Liver (tissue), 8 donors: ENCODE measurements at regions not wholly inside any gene's neighbourhood (a gene's known extent, or its start where the extent isn't known, plus 50 kb on each side); places are given as distances from the start of the nearest gene placed in this dataset.

Experiments
- DNase-seq: peaks from one replicate; pipeline ENCODE4 v3.0.0-alpha.2; 2017; ENCODE audit warnings: low spot score
- H3K27ac ChIP-seq, 2 donors: one replicate each; pipeline ENCODE4 v1.7.0; 2013; ENCODE audit warnings: inconsistent platforms in 2 of 2, low read length in 2 of 2, control low read depth in 1 of 2, low read depth in 1 of 2, mild to moderate bottlenecking in 1 of 2
- H3K27me3 ChIP-seq, 4 donors: one replicate each; pipeline versions ENCODE4 v1.6.1 to v1.7.0; 2013; ENCODE audit warnings: low read length in 3 of 4, inconsistent platforms in 1 of 4, mild to moderate bottlenecking in 1 of 4, moderate library complexity in 1 of 4; ENCODE audit not compliant: control insufficient read depth in 4 of 4, insufficient read depth in 4 of 4
- H3K36me3 ChIP-seq, 4 donors: one replicate each; pipeline versions ENCODE4 v1.6.1 to v1.7.0; 2013; ENCODE audit warnings: low read length in 3 of 4, mild to moderate bottlenecking in 3 of 4, low read depth in 1 of 4, moderate library complexity in 1 of 4; ENCODE audit not compliant: control insufficient read depth in 4 of 4, insufficient read depth in 3 of 4
- H3K4me1 ChIP-seq, 4 donors: one replicate each; pipeline versions ENCODE4 v1.6.1 to v1.7.0; 2013; ENCODE audit warnings: low read length in 3 of 4, mild to moderate bottlenecking in 3 of 4, moderate library complexity in 1 of 4; ENCODE audit not compliant: control insufficient read depth in 4 of 4, insufficient read depth in 4 of 4
- H3K4me3 ChIP-seq, 3 donors: one replicate each; pipeline versions ENCODE4 v1.6.1 to v1.7.0; 2013; ENCODE audit warnings: low read length in 3 of 3, control low read depth in 1 of 3, low read depth in 1 of 3, mild to moderate bottlenecking in 1 of 3
- H3K9ac ChIP-seq, 2 donors: one replicate each; pipeline ENCODE4 v1.7.0; 2013; ENCODE audit warnings: low read length in 2 of 2, mild to moderate bottlenecking in 2 of 2, moderate library complexity in 2 of 2, control low read depth in 1 of 2, low read depth in 1 of 2
- H3K9me3 ChIP-seq, 4 donors: one replicate each; pipeline versions ENCODE4 v1.6.1 to v1.7.0; 2013; ENCODE audit warnings: low read length in 3 of 4; ENCODE audit not compliant: control insufficient read depth in 4 of 4
- ATF3 ChIP-seq: IDR thresholded peaks from 2 replicates; pipeline ENCODE4 v1.6.1; 2016; ENCODE audit warnings: antibody characterized with exemption
- CTCF ChIP-seq: fragments of 150-350 bp; IDR thresholded peaks from 2 replicates; pipeline ENCODE4 v1.5.1; 2017; ENCODE audit warnings: improper control_type of control experiment, low read depth, low read length; ENCODE audit not compliant: missing input control
- EGR1 ChIP-seq, 2 donors: IDR thresholded peaks; 2 replicates each; pipeline ENCODE4 v1.6.1; 2016 to 2018; ENCODE audit warnings: antibody characterized with exemption in 2 of 2, low read depth in 2 of 2
- HNF4A ChIP-seq, 2 donors: conservative IDR thresholded peaks; 2 replicates each; pipeline ENCODE4 v1.6.1; 2016; ENCODE audit warnings: antibody characterized with exemption in 2 of 2, mild to moderate bottlenecking in 2 of 2
- HNF4G ChIP-seq: IDR thresholded peaks from 2 replicates; pipeline ENCODE4 v1.6.1; 2016; ENCODE audit warnings: antibody characterized with exemption
- JUND ChIP-seq, 2 donors: IDR thresholded peaks; 2 replicates each; pipeline ENCODE4 v1.6.1; 2016; ENCODE audit warnings: antibody characterized with exemption in 2 of 2
- RAD21 ChIP-seq, 2 donors: IDR thresholded peaks; 2 replicates each; pipeline ENCODE4 v1.6.1; 2016; ENCODE audit warnings: antibody characterized with exemption in 2 of 2, mild to moderate bottlenecking in 2 of 2
- REST ChIP-seq: IDR thresholded peaks from 2 replicates; pipeline ENCODE4 v1.6.1; 2016; ENCODE audit warnings: antibody characterized with exemption, mild to moderate bottlenecking
- RXRA ChIP-seq, 2 donors: IDR thresholded peaks; 2 replicates each; pipeline ENCODE4 v1.6.1; 2017 to 2018; ENCODE audit warnings: antibody characterized with exemption in 2 of 2, mild to moderate bottlenecking in 1 of 2
- TAF1 ChIP-seq: conservative IDR thresholded peaks from 2 replicates; pipeline ENCODE4 v1.6.1; 2016; ENCODE audit warnings: antibody characterized with exemption, mild to moderate bottlenecking
- YY1 ChIP-seq: IDR thresholded peaks from 2 replicates; pipeline ENCODE4 v1.6.1; 2016; ENCODE audit warnings: antibody characterized with exemption, mild to moderate bottlenecking
- ZBTB33 ChIP-seq: IDR thresholded peaks from 2 replicates; pipeline ENCODE4 v1.6.1; 2016; ENCODE audit warnings: antibody characterized with exemption
- WGBS: extraction: QIAGEN DNeasy Blood & Tissue Kit; methylation state at CpG from one replicate; pipeline ENCODE4 v1.1.7; 2013; 5-methylcytosine and 5-hydroxymethylcytosine counted together
- donor health status: healthy.
- donor health status: healthy.
- donor health status: healthy.
- donor health status: healthy.
- donor health status: healthy.

GRCh38 chr4:36492590-36492989 is 211.2 kb downstream of the DTHD1 start:
- Histone ChIP-seq H3K27ac (no peak overlapping the region), H3K9me3 (no peaks in the 10 kb centered on the region), H3K4me3 (no peak overlapping the region), H3K9ac (no peak overlapping the region), H3K36me3 (no peaks in the 10 kb centered on the region), H3K27me3 (no peaks in the 10 kb centered on the region), H3K4me1 (no peaks in the 10 kb centered on the region)
- TF ChIP-seq JUND (IDR thresholded peaks at IDR 0.05) (no peak), YY1 (no peak), TAF1 (no peak), HNF4G (no peak), RAD21 (IDR thresholded peaks at IDR 0.05) (no peak)
- 89% methylated on average over 1 of the region's 1 CpG for WGBS
- DNase-seq = no peak

GRCh38 chr4:36493251-36493650 is 211.8 kb downstream of the DTHD1 start:
- Histone ChIP-seq H3K9ac (no peak overlapping the region), H3K9me3 (no peaks in the 10 kb centered on the region), H3K4me1 (no peaks in the 10 kb centered on the region), H3K4me3 (no peak overlapping the region), H3K36me3 (no peaks in the 10 kb centered on the region), H3K27ac (no peak overlapping the region), H3K27me3 (no peaks in the 10 kb centered on the region)
- DNase-seq = no peak
- 77% methylated on average over 1 of the region's 1 CpG for WGBS
- TF ChIP-seq YY1 = no peak
- no peak for TF ChIP-seq ATF3
- TF ChIP-seq HNF4A (conservative IDR thresholded peaks at IDR 0.05) = no peak
- TF ChIP-seq RAD21 (IDR thresholded peaks at IDR 0.05) = no peak
- no peak for TF ChIP-seq ZBTB33

- H3K27me3 ChIP-seq = no peaks in the 10 kb centered on the region
- no peak overlapping the region for H3K4me3 ChIP-seq
- TF ChIP-seq CTCF (no peak), TAF1 (no peak), YY1 (no peak), RAD21 (IDR thresholded peaks at IDR 0.05) (no peak)
- H3K36me3 ChIP-seq = no peaks in the 10 kb centered on the region
- H3K4me1 ChIP-seq = no peaks in the 10 kb centered on the region
- H3K27ac ChIP-seq = no peak overlapping the region
- H3K9me3 ChIP-seq = no peaks in the 10 kb centered on the region
- DNase-seq = no peak
- WGBS = 65% methylated on average over 2 of the region's 2 CpGs
- no peak overlapping the region for H3K9ac ChIP-seq
These were observed 212.6 kb downstream of the DTHD1 start for GRCh38 chr4:36494016-36494415.

- H3K27me3 ChIP-seq = no peaks in the 10 kb centered on the region
- H3K9me3 ChIP-seq = no peaks in the 10 kb centered on the region
- no peak for DNase-seq
- H3K27ac ChIP-seq = no peak overlapping the region
- H3K36me3 ChIP-seq = no peaks in the 10 kb centered on the region
- H3K9ac ChIP-seq = no peak overlapping the region
- WGBS = 55% methylated on average over 2 of the region's 2 CpGs
- no peaks in the 10 kb centered on the region for H3K4me1 ChIP-seq
- no peak overlapping the region for H3K4me3 ChIP-seq
- no peak for TF ChIP-seq REST
- no peak for TF ChIP-seq RXRA (IDR thresholded peaks at IDR 0.05)
- TF ChIP-seq EGR1 (IDR thresholded peaks at IDR 0.05; ENCODE audit: low read depth in 2 of 2) = no peak
- TF ChIP-seq YY1 = no peak
- no peak for TF ChIP-seq JUND (IDR thresholded peaks at IDR 0.05)
- TF ChIP-seq RAD21 (IDR thresholded peaks at IDR 0.05) = no peak
- no peak for TF ChIP-seq TAF1
These were observed 213.3 kb downstream of the DTHD1 start for GRCh38 chr4:36494747-36495146.
